Activated CD8-positive, alpha-beta T cell treated with anti-CD3 and anti-CD28 coated beads for 36 hours (primary cell): ENCODE measurements at regions not wholly inside any gene's neighbourhood (a gene's known extent, or its start where the extent isn't known, plus 50 kb on each side); places are given as distances from the start of the nearest gene placed in this dataset.

Source experiments
- ATAC-seq: fragments of 200-7000 bp; cut with Tn5 transposase; one replicate; pipeline ENCODE4 v1.10.0; 2021; ENCODE audit warnings: mild to moderate bottlenecking, moderate library complexity
- CTCF ChIA-PET: fragments of 350-600 bp; sonication (Branson Sonifier 250); formaldehyde crosslinking; loops from one replicate; lab custom pipeline; 2021; ENCODE audit warnings: antibody characterized with exemption; lab: Charles Lee
- POLR2A ChIA-PET: fragments of 350-600 bp; sonication (Branson Sonifier 250); formaldehyde crosslinking; loops from one replicate; lab custom pipeline; 2021; ENCODE audit warnings: antibody characterized with exemption; lab: Charles Lee
- DNase-seq: peaks from one replicate; pipeline ENCODE4 v3.0.0-alpha.2; 2020
- H3K27ac Mint-ChIP-seq: one replicate; pipeline ENCODE4 v1.8.0; 2021; ENCODE audit warnings: mild to moderate bottlenecking, mixed read lengths
- H3K27me3 Mint-ChIP-seq: one replicate; pipeline ENCODE4 v1.8.0; 2021; ENCODE audit warnings: mixed read lengths
- H3K36me3 Mint-ChIP-seq: one replicate; pipeline ENCODE4 v1.8.0; 2021; ENCODE audit warnings: low read depth, mixed read lengths
- H3K4me1 Mint-ChIP-seq: one replicate; pipeline ENCODE4 v1.8.0; 2021; ENCODE audit warnings: low read depth, mixed read lengths
- H3K4me3 Mint-ChIP-seq: one replicate; pipeline ENCODE4 v1.8.0; 2021; ENCODE audit warnings: mild to moderate bottlenecking, moderate library complexity, mixed read lengths
- H3K9me3 Mint-ChIP-seq: one replicate; pipeline ENCODE4 v1.8.0; 2021; ENCODE audit warnings: mixed read lengths
- CTCF ChIP-seq: fragments of 200-600 bp; IDR thresholded peaks from one replicate; pipeline ENCODE4 v1.8.0; 2022; ENCODE audit warnings: antibody characterized with exemption, mild to moderate bottlenecking
- intact Hi-C: fragments of 100-400 bp; cut with micrococcal nuclease; formaldehyde crosslinking; loops from one replicate; pipeline ENCODE4 v1.10.0; 2022

GRCh38 chr4:81827577-81828202 lies 356.0 kb upstream of the RASGEF1B start:
- TF ChIP-seq CTCF: no peak
- POLR2A ChIA-PET: interaction anchor here (0.6 kb wide), 1 partner anchor 437 kb away, joined by 4 read pairs; no protein-coding TSS in a partner anchor
- DNase-seq (peak; percentile 66), ATAC-seq (peak; percentile 95)
- peaks cover 6% of the 10 kb centered on the region for H3K27me3 Mint-ChIP-seq
- peak overlapping the region; percentile 63 for H3K27ac Mint-ChIP-seq
- peaks cover 18% of the 10 kb centered on the region for H3K4me1 Mint-ChIP-seq
- intact Hi-C loops: no loop called here
- H3K36me3 Mint-ChIP-seq: peaks cover 5% of the 10 kb centered on the region
- H3K4me3 Mint-ChIP-seq: no peak overlapping the region
- H3K9me3 Mint-ChIP-seq: peaks cover 6% of the 10 kb centered on the region
- CTCF ChIA-PET: interaction anchor here (1.0 to 2.8 kb wide), 2 partner anchors 17 to 160 kb away, joined by 3 to 15 read pairs; no protein-coding TSS in a partner anchor

GRCh38 chr4:81826817-81827424 lies 355.2 kb upstream of the RASGEF1B start:
- H3K27me3 Mint-ChIP-seq: peaks cover 2% of the 10 kb centered on the region
- peaks cover 5% of the 10 kb centered on the region for H3K36me3 Mint-ChIP-seq
- H3K9me3 Mint-ChIP-seq: peaks cover 6% of the 10 kb centered on the region
- CTCF ChIA-PET: interaction anchor here (0.7 to 2.8 kb wide), 3 partner anchors 8 to 160 kb away, joined by 3 to 15 read pairs (median 3); no protein-coding TSS in a partner anchor
- no peak for TF ChIP-seq CTCF
- intact Hi-C loops: no loop called here
- H3K4me3 Mint-ChIP-seq: no peak overlapping the region
- POLR2A ChIA-PET: interaction anchor here (0.5 kb wide), 1 partner anchor 338 kb away, joined by 3 read pairs; no protein-coding TSS in a partner anchor
- peaks cover 18% of the 10 kb centered on the region for H3K4me1 Mint-ChIP-seq
- H3K27ac Mint-ChIP-seq: no peak overlapping the region
- DNase-seq: no peak
- no peak for ATAC-seq

- POLR2A ChIA-PET: no interaction called here
- intact Hi-C loops: no loop called here
Observed at GRCh38 chr4:81826335-81826734, 354.6 kb upstream of the RASGEF1B start.

GRCh38 chr4:81818385-81818920 lies 346.7 kb upstream of the RASGEF1B start:
- ChIA-PET POLR2A (no interaction called here), CTCF (interaction anchor here (0.8 kb wide), 1 partner anchor 8 kb away, joined by 3 read pairs; no protein-coding TSS in a partner anchor)
- ATAC-seq (no peak), DNase-seq (no peak)
- Mint-ChIP-seq H3K4me1 (no peaks in the 10 kb centered on the region), H3K9me3 (no peaks in the 10 kb centered on the region), H3K27ac (no peak overlapping the region), H3K4me3 (no peak overlapping the region), H3K27me3 (peaks cover 10% of the 10 kb centered on the region), H3K36me3 (no peaks in the 10 kb centered on the region)
- no peak for TF ChIP-seq CTCF
- intact Hi-C loops: no loop called here

More at GRCh38 chr4:81826335-81826734, 354.6 kb upstream of the RASGEF1B start:
- peaks cover 5% of the 10 kb centered on the region for H3K36me3 Mint-ChIP-seq
- ATAC-seq: no peak
- no peak for DNase-seq
- CTCF ChIA-PET: interaction anchor here (0.7 kb wide), 1 partner anchor 8 kb away, joined by 3 read pairs; no protein-coding TSS in a partner anchor
- H3K9me3 Mint-ChIP-seq: peaks cover 6% of the 10 kb centered on the region
- H3K4me3 Mint-ChIP-seq: no peak overlapping the region
- TF ChIP-seq CTCF: no peak
- peaks cover 18% of the 10 kb centered on the region for H3K4me1 Mint-ChIP-seq
- peaks cover 2% of the 10 kb centered on the region for H3K27me3 Mint-ChIP-seq
- no peak overlapping the region for H3K27ac Mint-ChIP-seq
